ENCODE measurements at regions not wholly inside any gene's neighbourhood (a gene's known extent, or its start where the extent isn't known, plus 50 kb on each side); places are given as distances from the start of the nearest gene placed in this dataset.

DNA sequence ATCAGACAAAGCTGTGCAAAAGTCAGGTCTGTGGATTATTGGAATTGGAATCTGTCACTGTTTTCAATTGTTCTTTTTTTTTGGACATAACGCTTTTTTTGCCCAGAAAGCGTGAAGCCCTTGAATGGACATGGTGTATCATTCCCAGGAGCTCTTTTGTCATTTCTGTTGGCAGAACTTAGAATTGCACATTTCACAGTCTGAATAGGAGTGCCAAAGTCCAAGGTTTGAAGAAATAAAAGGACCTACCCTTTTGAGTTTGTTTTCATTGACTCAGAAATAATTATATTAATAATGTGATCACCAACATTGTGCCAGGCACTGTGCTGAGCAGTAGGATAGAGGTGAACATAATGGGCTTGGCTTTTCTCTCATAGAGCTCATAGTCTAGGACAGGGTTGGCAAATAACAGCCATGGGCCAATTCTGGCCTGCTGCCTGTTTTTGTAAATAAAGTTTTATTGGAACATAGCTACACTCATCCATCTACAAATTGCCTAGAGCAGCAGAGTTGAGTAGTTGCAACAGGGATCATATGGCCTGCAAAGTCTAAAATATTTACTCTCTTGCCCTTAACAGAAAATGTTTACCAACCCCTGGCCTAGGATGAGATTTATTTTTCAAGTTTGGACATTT lies 62.6 kb upstream of the ATXN1 start:
- TF ChIP-seq, protein P1, sequence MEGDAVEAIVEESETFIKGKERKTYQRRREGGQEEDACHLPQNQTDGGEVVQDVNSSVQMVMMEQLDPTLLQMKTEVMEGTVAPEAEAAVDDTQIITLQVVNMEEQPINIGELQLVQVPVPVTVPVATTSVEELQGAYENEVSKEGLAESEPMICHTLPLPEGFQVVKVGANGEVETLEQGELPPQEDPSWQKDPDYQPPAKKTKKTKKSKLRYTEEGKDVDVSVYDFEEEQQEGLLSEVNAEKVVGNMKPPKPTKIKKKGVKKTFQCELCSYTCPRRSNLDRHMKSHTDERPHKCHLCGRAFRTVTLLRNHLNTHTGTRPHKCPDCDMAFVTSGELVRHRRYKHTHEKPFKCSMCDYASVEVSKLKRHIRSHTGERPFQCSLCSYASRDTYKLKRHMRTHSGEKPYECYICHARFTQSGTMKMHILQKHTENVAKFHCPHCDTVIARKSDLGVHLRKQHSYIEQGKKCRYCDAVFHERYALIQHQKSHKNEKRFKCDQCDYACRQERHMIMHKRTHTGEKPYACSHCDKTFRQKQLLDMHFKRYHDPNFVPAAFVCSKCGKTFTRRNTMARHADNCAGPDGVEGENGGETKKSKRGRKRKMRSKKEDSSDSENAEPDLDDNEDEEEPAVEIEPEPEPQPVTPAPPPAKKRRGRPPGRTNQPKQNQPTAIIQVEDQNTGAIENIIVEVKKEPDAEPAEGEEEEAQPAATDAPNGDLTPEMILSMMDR (IDR thresholded peaks at IDR 0.05), result no peak
- TF ChIP-seq POLR2A (IDR thresholded peaks at IDR 0.05), result no peak
- TF ChIP-seq POLR2AphosphoS5 (IDR thresholded peaks at IDR 0.05), result no peak
- no peak for TF ChIP-seq EP300 (IDR thresholded peaks at IDR 0.05)

Data from upper lobe of left lung (tissue), 4 donors.